T-cell (primary cell): ENCODE measurements at regions not wholly inside any gene's neighbourhood (a gene's known extent, or its start where the extent isn't known, plus 50 kb on each side); places are given as distances from the start of the nearest gene placed in this dataset.

ENCODE experiments used
- ATAC-seq, 4 experiments: fragments of 200-7000 bp in 3 of 4; fragments of 150-1000 bp in 1 of 4; cut with Tn5 transposase; replicated peaks in 1 of 4; 1 replicate in 3 of 4; 2 replicates in 1 of 4; pipeline ENCODE4 v1.10.0; 2021; ENCODE audit warnings: moderate library complexity in 3 of 4, mild to moderate bottlenecking in 2 of 4, moderate number of reproducible peaks in 1 of 4
- CTCF ChIA-PET, 2 donors: fragments of 300-600 bp; sonication (Branson Sonifier 250); formaldehyde crosslinking; loops; one replicate each; lab custom pipeline; 2022; ENCODE audit warnings: antibody characterized with exemption in 2 of 2; lab: Charles Lee
- POLR2A ChIA-PET, 2 donors: fragments of 300-600 bp; sonication (Branson Sonifier 250); formaldehyde crosslinking; loops; one replicate each; lab custom pipeline; 2022; ENCODE audit warnings: antibody characterized with exemption in 2 of 2; lab: Charles Lee
- DNase-seq, 35 experiments: peaks; one replicate each; pipeline versions ENCODE4 v3.0.0 to v3.0.0-alpha.2; 2013 to 2023
- H3K27ac ChIP-seq: one replicate; pipeline ENCODE4 v1.5.1; 2013; ENCODE audit warnings: low read length
- H3K27me3 ChIP-seq, 2 experiments: replicated peaks in 1 of 2; 1 replicate in 1 of 2; 2 replicates in 1 of 2; pipeline versions ENCODE4 v1.6.1 to v1.7.0; 2013; ENCODE audit warnings: low read length in 1 of 2, mixed read lengths in 1 of 2; ENCODE audit not compliant: control insufficient read depth in 2 of 2, insufficient read depth in 2 of 2; ENCODE audit errors: extremely low read depth in 1 of 2
- H3K36me3 ChIP-seq, 2 donors: 1 replicate in 1 of 2; 2 replicates in 1 of 2; pipeline versions ENCODE4 v1.6.1 to v1.7.0; 2013; ENCODE audit warnings: low read length in 1 of 2; ENCODE audit not compliant: control insufficient read depth in 2 of 2, insufficient read depth in 1 of 2; ENCODE audit errors: extremely low read depth in 1 of 2
- H3K4me1 ChIP-seq, 2 experiments: 1 replicate in 1 of 2; 2 replicates in 1 of 2; pipeline versions ENCODE4 v1.6.1 to v1.7.0; 2013; ENCODE audit warnings: low read length in 2 of 2, mixed read lengths in 1 of 2; ENCODE audit not compliant: insufficient read depth in 2 of 2, control insufficient read depth in 1 of 2; ENCODE audit errors: extremely low read depth in 1 of 2
- H3K4me3 ChIP-seq, 2 donors: 1 replicate in 1 of 2; 2 replicates in 1 of 2; pipeline versions ENCODE4 v1.5.1 to v1.7.0; 2013; ENCODE audit warnings: mild to moderate bottlenecking in 2 of 2, low read length in 1 of 2, moderate library complexity in 1 of 2; ENCODE audit not compliant: control insufficient read depth in 1 of 2; ENCODE audit errors: extremely low read depth in 1 of 2
- H3K9me3 ChIP-seq: 2 replicates; pipeline ENCODE4 v1.7.0; 2013
- H3K27ac Mint-ChIP-seq, 2 donors: one replicate each; pipeline ENCODE4 v1.8.0; 2020 to 2021; ENCODE audit warnings: mild to moderate bottlenecking in 2 of 2, mixed read lengths in 2 of 2
- H3K27me3 Mint-ChIP-seq, 2 donors: one replicate each; pipeline ENCODE4 v1.8.0; 2021 to 2022; ENCODE audit warnings: mixed read lengths in 2 of 2
- H3K36me3 Mint-ChIP-seq: one replicate; pipeline ENCODE4 v1.8.0; 2021; ENCODE audit warnings: mixed read lengths
- H3K4me1 Mint-ChIP-seq, 3 donors: one replicate each; pipeline ENCODE4 v1.8.0; 2020 to 2022; ENCODE audit warnings: mixed read lengths in 3 of 3, mild to moderate bottlenecking in 1 of 3
- H3K4me3 Mint-ChIP-seq, 3 donors: one replicate each; pipeline ENCODE4 v1.8.0; 2020 to 2022; ENCODE audit warnings: mild to moderate bottlenecking in 3 of 3, mixed read lengths in 3 of 3, moderate library complexity in 3 of 3
- H3K9me3 Mint-ChIP-seq, 3 donors: one replicate each; pipeline ENCODE4 v1.8.0; 2020 to 2022; ENCODE audit warnings: mixed read lengths in 3 of 3
- WGBS: methylation state at CpG from one replicate; pipeline ENCODE4 v1.1.5; 2013; ENCODE audit warnings: missing lambda C conversion rate; ENCODE audit not compliant: insufficient coverage; 5-methylcytosine and 5-hydroxymethylcytosine counted together

- Histone ChIP-seq H3K4me3 (no peak overlapping the region), H3K27ac (no peak overlapping the region), H3K9me3 (no peaks in the 10 kb centered on the region), H3K36me3 (no peaks in the 10 kb centered on the region), H3K4me1 (no peaks in the 10 kb centered on the region), H3K27me3 (no peaks in the 10 kb centered on the region)
- CTCF ChIA-PET, result no interaction called here
- Mint-ChIP-seq H3K4me3 (no peak overlapping the region), H3K27me3 (no peaks in the 10 kb centered on the region), H3K4me1 (no peaks in the 10 kb centered on the region), H3K27ac (no peak overlapping the region), H3K9me3 (peaks cover 3 to 7% (median 6%) of the 10 kb centered on the region in 3 donors), H3K36me3 (no peaks in the 10 kb centered on the region)
- no peak for DNase-seq
- WGBS, result 100% methylated on average over 2 of the region's 3 CpGs
- no peak for ATAC-seq
- POLR2A ChIA-PET, result no interaction called here
Observed at GRCh38 chr10:52965509-52965908, 192.9 kb upstream of the MBL2 start.

GRCh38 chr10:52961323-52961722 is 188.7 kb upstream of the MBL2 start:
- Mint-ChIP-seq H3K36me3 (no peaks in the 10 kb centered on the region), H3K27ac (no peak overlapping the region), H3K9me3 (peaks cover 0 to 6% (median 4%) of the 10 kb centered on the region in 3 donors), H3K27me3 (no peaks in the 10 kb centered on the region), H3K4me3 (no peak overlapping the region), H3K4me1 (no peaks in the 10 kb centered on the region)
- CTCF ChIA-PET, result no interaction called here
- WGBS, result 78% methylated on average over 1 of the region's 2 CpGs
- H3K27ac ChIP-seq, result no peak overlapping the region
- H3K4me1 ChIP-seq, result no peaks in the 10 kb centered on the region
- H3K4me3 ChIP-seq, result no peak overlapping the region
- no peak for ATAC-seq
- POLR2A ChIA-PET, result interaction anchor here in 1 of 2 donors (0.5 kb wide), 1 partner anchor 60 kb away, joined by 3 read pairs; no protein-coding TSS in a partner anchor
- no peaks in the 10 kb centered on the region for H3K9me3 ChIP-seq
- no peak for DNase-seq
- H3K27me3 ChIP-seq, result no peaks in the 10 kb centered on the region
- H3K36me3 ChIP-seq, result no peaks in the 10 kb centered on the region

- no peaks in the 10 kb centered on the region for H3K9me3 ChIP-seq
- POLR2A ChIA-PET, result no interaction called here
- H3K4me3 ChIP-seq, result no peak overlapping the region
- CTCF ChIA-PET, result interaction anchor here in 1 of 2 donors (0.5 to 0.6 kb wide), 2 partner anchors 10 to 876 kb away, joined by 3 read pairs; no protein-coding TSS in a partner anchor
- no peak overlapping the region for H3K27ac ChIP-seq
- no peak overlapping the region for H3K27ac Mint-ChIP-seq
- no CpG with 5 or more reads among the region's 2 CpGs for WGBS
- H3K27me3 ChIP-seq, result no peaks in the 10 kb centered on the region
- no peaks in the 10 kb centered on the region for H3K36me3 Mint-ChIP-seq
- H3K4me1 ChIP-seq, result no peaks in the 10 kb centered on the region
- peaks cover 0 to 6% (median 4%) of the 10 kb centered on the region in 3 donors for H3K9me3 Mint-ChIP-seq
- DNase-seq, result no peak
- H3K27me3 Mint-ChIP-seq, result no peaks in the 10 kb centered on the region
- no peaks in the 10 kb centered on the region for H3K4me1 Mint-ChIP-seq
- ATAC-seq, result no peak
- H3K4me3 Mint-ChIP-seq, result no peak overlapping the region
- H3K36me3 ChIP-seq, result no peaks in the 10 kb centered on the region
Observed at GRCh38 chr10:52959810-52960209, 187.2 kb upstream of the MBL2 start.

GRCh38 chr10:52956861-52957260 is 184.3 kb upstream of the MBL2 start:
- H3K4me3 ChIP-seq, result no peak overlapping the region
- Mint-ChIP-seq H3K27ac (no peak overlapping the region), H3K27me3 (no peaks in the 10 kb centered on the region), H3K4me1 (no peaks in the 10 kb centered on the region), H3K4me3 (no peak overlapping the region), H3K9me3 (peaks cover 2 to 6% (median 4%) of the 10 kb centered on the region in 3 donors), H3K36me3 (no peaks in the 10 kb centered on the region)
- CTCF ChIA-PET, result no interaction called here
- H3K27me3 ChIP-seq, result no peaks in the 10 kb centered on the region
- DNase-seq (no peak), ATAC-seq (no peak)
- H3K27ac ChIP-seq, result no peak overlapping the region
- H3K36me3 ChIP-seq, result no peaks in the 10 kb centered on the region
- no peaks in the 10 kb centered on the region for H3K4me1 ChIP-seq
- 88% methylated on average over 5 of the region's 5 CpGs for WGBS
- no peaks in the 10 kb centered on the region for H3K9me3 ChIP-seq
- POLR2A ChIA-PET, result interaction anchor here in 1 of 2 donors (0.5 kb wide), 1 partner anchor 1297 kb away, joined by 3 read pairs; no protein-coding TSS in a partner anchor

- Histone ChIP-seq H3K36me3 (no peaks in the 10 kb centered on the region), H3K9me3 (no peaks in the 10 kb centered on the region), H3K27me3 (no peaks in the 10 kb centered on the region), H3K4me3 (no peak overlapping the region), H3K27ac (no peak overlapping the region), H3K4me1 (no peaks in the 10 kb centered on the region)
- ChIA-PET POLR2A (no interaction called here), CTCF (no interaction called here)
- H3K27ac Mint-ChIP-seq, result no peak overlapping the region
- H3K36me3 Mint-ChIP-seq, result no peaks in the 10 kb centered on the region
- ATAC-seq, result no peak
- H3K9me3 Mint-ChIP-seq, result peaks cover 2 to 6% (median 4%) of the 10 kb centered on the region in 3 donors
- WGBS, result 91% methylated on average over 3 of the region's 3 CpGs
- no peak overlapping the region for H3K4me3 Mint-ChIP-seq
- H3K27me3 Mint-ChIP-seq, result no peaks in the 10 kb centered on the region
- H3K4me1 Mint-ChIP-seq, result no peaks in the 10 kb centered on the region
- DNase-seq, result no peak
Observed at GRCh38 chr10:52956461-52956860, 183.9 kb upstream of the MBL2 start.

- H3K4me1 ChIP-seq, result no peaks in the 10 kb centered on the region
- Mint-ChIP-seq H3K36me3 (no peaks in the 10 kb centered on the region), H3K4me1 (no peaks in the 10 kb centered on the region), H3K27me3 (no peaks in the 10 kb centered on the region), H3K9me3 (peaks cover 0 to 6% (median 4%) of the 10 kb centered on the region in 3 donors), H3K27ac (no peak overlapping the region), H3K4me3 (no peak overlapping the region)
- H3K36me3 ChIP-seq, result no peaks in the 10 kb centered on the region
- H3K27me3 ChIP-seq, result no peaks in the 10 kb centered on the region
- POLR2A ChIA-PET, result no interaction called here
- ATAC-seq (no peak), DNase-seq (no peak)
- no peaks in the 10 kb centered on the region for H3K9me3 ChIP-seq
- 94% methylated on average over 21 of the region's 21 CpGs for WGBS
- CTCF ChIA-PET, result no interaction called here
- H3K27ac ChIP-seq, result no peak overlapping the region
- no peak overlapping the region for H3K4me3 ChIP-seq
Observed at GRCh38 chr10:52955337-52955736, 182.8 kb upstream of the MBL2 start.

GRCh38 chr10:52954407-52954806 is 181.8 kb upstream of the MBL2 start:
- Mint-ChIP-seq H3K9me3 (peaks cover 3 to 6% (median 4%) of the 10 kb centered on the region in 3 donors), H3K27ac (no peak overlapping the region), H3K27me3 (no peaks in the 10 kb centered on the region), H3K4me3 (no peak overlapping the region), H3K36me3 (no peaks in the 10 kb centered on the region), H3K4me1 (no peaks in the 10 kb centered on the region)
- H3K36me3 ChIP-seq, result no peaks in the 10 kb centered on the region
- no peak for ATAC-seq
- H3K4me1 ChIP-seq, result no peaks in the 10 kb centered on the region
- no peaks in the 10 kb centered on the region for H3K27me3 ChIP-seq
- H3K9me3 ChIP-seq, result no peaks in the 10 kb centered on the region
- POLR2A ChIA-PET, result no interaction called here
- no peak overlapping the region for H3K4me3 ChIP-seq
- H3K27ac ChIP-seq, result no peak overlapping the region
- CTCF ChIA-PET, result no interaction called here
- DNase-seq, result no peak
- 100% methylated on average over 2 of the region's 5 CpGs for WGBS
